ENCODE measurements at regions not wholly inside any gene's neighbourhood (a gene's known extent, or its start where the extent isn't known, plus 50 kb on each side); places are given as distances from the start of the nearest gene placed in this dataset.

DNA sequence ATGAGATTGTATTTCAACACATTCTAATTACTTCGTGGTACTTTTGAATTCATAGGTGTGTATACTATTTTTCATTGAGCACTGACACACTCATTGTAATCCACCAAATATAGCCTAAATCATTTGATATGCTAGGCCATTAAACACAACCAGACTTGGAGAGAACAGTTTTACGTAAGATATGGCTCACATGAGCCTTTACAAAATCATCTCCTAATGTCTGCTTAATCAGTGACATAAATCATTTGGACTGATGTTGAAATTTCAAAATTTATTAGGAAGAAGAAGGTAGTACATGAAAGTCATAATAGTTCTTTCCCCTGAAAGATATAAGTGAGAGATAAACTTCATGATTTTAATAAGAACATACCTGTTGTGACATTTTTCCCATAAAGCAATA is 550.2 kb upstream of the LINC00305 start:
- H3K4me2 ChIP-seq: no peak overlapping the region
- no peaks in the 10 kb centered on the region for H3K79me2 ChIP-seq (ENCODE audit: insufficient read depth, low read depth)
- no peaks in the 10 kb centered on the region for H3K36me3 ChIP-seq (ENCODE audit: insufficient read depth)
- no peaks in the 10 kb centered on the region for H3K27me3 ChIP-seq (ENCODE audit: insufficient read depth, low read depth)
- H3K4me3 ChIP-seq (IDR thresholded peaks at IDR 0.05; ENCODE audit: insufficient read depth, low read depth, low read length): no peak overlapping the region
- TF ChIP-seq, protein P1, sequence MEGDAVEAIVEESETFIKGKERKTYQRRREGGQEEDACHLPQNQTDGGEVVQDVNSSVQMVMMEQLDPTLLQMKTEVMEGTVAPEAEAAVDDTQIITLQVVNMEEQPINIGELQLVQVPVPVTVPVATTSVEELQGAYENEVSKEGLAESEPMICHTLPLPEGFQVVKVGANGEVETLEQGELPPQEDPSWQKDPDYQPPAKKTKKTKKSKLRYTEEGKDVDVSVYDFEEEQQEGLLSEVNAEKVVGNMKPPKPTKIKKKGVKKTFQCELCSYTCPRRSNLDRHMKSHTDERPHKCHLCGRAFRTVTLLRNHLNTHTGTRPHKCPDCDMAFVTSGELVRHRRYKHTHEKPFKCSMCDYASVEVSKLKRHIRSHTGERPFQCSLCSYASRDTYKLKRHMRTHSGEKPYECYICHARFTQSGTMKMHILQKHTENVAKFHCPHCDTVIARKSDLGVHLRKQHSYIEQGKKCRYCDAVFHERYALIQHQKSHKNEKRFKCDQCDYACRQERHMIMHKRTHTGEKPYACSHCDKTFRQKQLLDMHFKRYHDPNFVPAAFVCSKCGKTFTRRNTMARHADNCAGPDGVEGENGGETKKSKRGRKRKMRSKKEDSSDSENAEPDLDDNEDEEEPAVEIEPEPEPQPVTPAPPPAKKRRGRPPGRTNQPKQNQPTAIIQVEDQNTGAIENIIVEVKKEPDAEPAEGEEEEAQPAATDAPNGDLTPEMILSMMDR (conservative IDR thresholded peaks at IDR 0.05; ENCODE audit: low read depth, low read length): no peak
- H3K9ac ChIP-seq: no peak overlapping the region
- H3K27ac ChIP-seq: no peak overlapping the region
- no peak overlapping the region for H2AFZ ChIP-seq (ENCODE audit: low read depth)
- no peaks in the 10 kb centered on the region for H4K20me1 ChIP-seq (ENCODE audit: insufficient read depth)
- H3K4me1 ChIP-seq (ENCODE audit: low read depth, poor library complexity, severe bottlenecking): no peaks in the 10 kb centered on the region

DNA sequence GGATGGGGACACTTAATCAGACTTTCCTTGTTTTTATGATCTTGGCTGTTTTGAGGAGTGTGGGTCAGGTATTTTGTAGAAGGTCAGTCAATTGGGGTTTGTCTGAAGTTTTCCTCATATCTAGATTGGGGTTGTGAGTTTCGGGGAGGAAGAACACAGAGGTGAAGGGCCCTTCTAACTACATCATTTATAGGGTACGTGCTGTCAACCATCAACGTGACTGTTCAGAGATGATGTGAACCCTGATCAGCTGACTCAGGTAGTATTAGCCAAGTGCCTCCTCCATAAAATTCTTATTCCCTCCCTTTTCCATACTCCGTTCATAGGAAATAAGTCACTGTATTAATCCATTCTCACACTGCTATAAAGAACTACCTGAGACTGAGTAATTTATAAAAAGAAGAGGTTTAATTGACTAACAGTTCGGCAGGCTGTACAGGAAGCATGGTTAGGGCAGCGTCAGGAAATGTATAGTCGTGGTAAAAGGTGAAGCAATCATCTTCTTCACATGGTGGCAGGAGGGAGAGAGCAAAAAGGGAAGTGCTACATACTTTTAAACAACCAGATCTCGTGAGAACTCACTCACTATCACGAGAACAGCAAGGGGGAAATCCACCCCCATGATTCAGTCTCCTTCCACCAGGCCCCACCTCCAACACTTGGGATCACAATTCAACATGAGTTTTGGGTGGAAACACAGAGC is 547.1 kb upstream of the LINC00305 start:
- Histone ChIP-seq H3K9ac (no peak overlapping the region), H3K4me1 (ENCODE audit: low read depth, poor library complexity, severe bottlenecking) (peaks cover 9% of the 10 kb centered on the region), H3K4me3 (IDR thresholded peaks at IDR 0.05; ENCODE audit: insufficient read depth, low read depth, low read length) (no peak overlapping the region), H3K36me3 (ENCODE audit: insufficient read depth) (no peaks in the 10 kb centered on the region), H3K27ac (no peak overlapping the region), H3K79me2 (ENCODE audit: insufficient read depth, low read depth) (no peaks in the 10 kb centered on the region), H4K20me1 (ENCODE audit: insufficient read depth) (no peaks in the 10 kb centered on the region), H2AFZ (ENCODE audit: low read depth) (no peak overlapping the region), H3K4me2 (no peak overlapping the region), H3K27me3 (ENCODE audit: insufficient read depth, low read depth) (no peaks in the 10 kb centered on the region)
- TF ChIP-seq, protein P1 (conservative IDR thresholded peaks at IDR 0.05; ENCODE audit: low read depth, low read length): no peak

DNA sequence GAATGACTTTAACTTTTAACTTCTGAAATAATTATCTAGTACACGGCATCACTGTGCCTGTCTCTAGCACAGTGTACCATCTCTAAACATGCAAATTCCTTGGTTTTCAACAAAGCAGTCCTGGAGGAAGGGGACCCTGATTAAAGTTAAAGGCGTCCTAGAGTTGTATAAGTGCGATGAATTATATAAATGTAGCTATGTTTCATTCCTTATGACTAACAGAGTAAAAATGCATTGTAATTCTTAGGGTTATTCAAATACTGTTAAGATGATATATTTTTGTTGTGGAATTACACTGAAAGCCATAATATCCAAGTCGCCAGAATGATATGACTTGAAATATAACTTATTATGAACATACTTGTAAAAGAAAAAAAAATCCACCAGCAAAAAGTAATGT is 544.9 kb upstream of the LINC00305 start:
- Histone ChIP-seq H3K36me3 (ENCODE audit: insufficient read depth) (no peaks in the 10 kb centered on the region), H3K4me3 (IDR thresholded peaks at IDR 0.05; ENCODE audit: insufficient read depth, low read depth, low read length) (no peak overlapping the region), H2AFZ (ENCODE audit: low read depth) (no peak overlapping the region), H3K27me3 (ENCODE audit: insufficient read depth, low read depth) (no peaks in the 10 kb centered on the region), H4K20me1 (ENCODE audit: insufficient read depth) (no peaks in the 10 kb centered on the region), H3K4me2 (no peak overlapping the region), H3K9ac (no peak overlapping the region), H3K79me2 (ENCODE audit: insufficient read depth, low read depth) (no peaks in the 10 kb centered on the region), H3K27ac (no peak overlapping the region), H3K4me1 (ENCODE audit: low read depth, poor library complexity, severe bottlenecking) (peaks cover 9% of the 10 kb centered on the region)
- TF ChIP-seq, protein P1 (conservative IDR thresholded peaks at IDR 0.05; ENCODE audit: low read depth, low read length): no peak

- Histone ChIP-seq H4K20me1 (ENCODE audit: insufficient read depth) (no peaks in the 10 kb centered on the region), H3K27me3 (ENCODE audit: insufficient read depth, low read depth) (no peaks in the 10 kb centered on the region), H3K4me3 (IDR thresholded peaks at IDR 0.05; ENCODE audit: insufficient read depth, low read depth, low read length) (no peak overlapping the region)
These were observed 543.9 kb upstream of the LINC00305 start for GRCh38 chr18:64692826-64693225.

More at GRCh38 chr18:64692826-64693225, 543.9 kb upstream of the LINC00305 start:
- Histone ChIP-seq H3K4me1 (ENCODE audit: low read depth, poor library complexity, severe bottlenecking) (peaks cover 9% of the 10 kb centered on the region), H3K9ac (no peak overlapping the region), H3K79me2 (ENCODE audit: insufficient read depth, low read depth) (no peaks in the 10 kb centered on the region), H3K27ac (no peak overlapping the region), H3K4me2 (no peak overlapping the region), H3K36me3 (ENCODE audit: insufficient read depth) (no peaks in the 10 kb centered on the region), H2AFZ (ENCODE audit: low read depth) (no peak overlapping the region)
- TF ChIP-seq, protein P1 (conservative IDR thresholded peaks at IDR 0.05; ENCODE audit: low read depth, low read length): no peak

All from KMS-11 (cell line).